RPMI8226 (cell line): ENCODE measurements at regions not wholly inside any gene's neighbourhood (a gene's known extent, or its start where the extent isn't known, plus 50 kb on each side); places are given as distances from the start of the nearest gene placed in this dataset.

Experiments
- DNase-seq: peaks from one replicate; pipeline ENCODE4 v3.0.0-alpha.2; 2015

GRCh38 chr3:72336821-72337479 is 511.3 kb downstream of the SHQ1 start:
- DNase-seq = no peak

GRCh38 chr3:72336114-72336651 is 512.1 kb downstream of the SHQ1 start:
- DNase-seq = no peak

- DNase-seq = no peak
Observed at GRCh38 chr3:72335458-72336095, 512.7 kb downstream of the SHQ1 start.

- DNase-seq = no peak
Observed at GRCh38 chr3:72334681-72335457, 513.4 kb downstream of the SHQ1 start.

- DNase-seq = no peak
Observed at GRCh38 chr3:72332689-72333088, 515.6 kb downstream of the SHQ1 start.

- DNase-seq = no peak
Observed at GRCh38 chr3:72332036-72332435, 516.2 kb downstream of the SHQ1 start.

GRCh38 chr3:72331076-72331475 is 517.2 kb downstream of the SHQ1 start:
- no peak for DNase-seq

- DNase-seq = no peak
Observed at GRCh38 chr3:72329354-72329753, 518.9 kb downstream of the SHQ1 start.

- no peak for DNase-seq
Observed at GRCh38 chr3:72328755-72329277, 519.4 kb downstream of the SHQ1 start.

- no peak for DNase-seq
Observed at GRCh38 chr3:72327008-72327407, 521.2 kb downstream of the SHQ1 start.

GRCh38 chr3:72324253-72324811 is 523.9 kb downstream of the SHQ1 start:
- DNase-seq = no peak

GRCh38 chr3:72323773-72324172 is 524.5 kb downstream of the SHQ1 start:
- no peak for DNase-seq

GRCh38 chr3:72322264-72322976 is 525.8 kb downstream of the SHQ1 start:
- no peak for DNase-seq

- DNase-seq = no peak
Observed at GRCh38 chr3:72320955-72321303, 527.3 kb downstream of the SHQ1 start.

- DNase-seq = no peak
Observed at GRCh38 chr3:72320095-72320954, 527.9 kb downstream of the SHQ1 start.

- no peak for DNase-seq
Observed at GRCh38 chr3:72319194-72320094, 528.8 kb downstream of the SHQ1 start.

- DNase-seq = no peak
Observed at GRCh38 chr3:72318504-72319193, 529.6 kb downstream of the SHQ1 start.

- DNase-seq = no peak
Observed at GRCh38 chr3:72317491-72317890, 530.8 kb downstream of the SHQ1 start.

- no peak for DNase-seq
Observed at GRCh38 chr3:72316501-72317279, 531.6 kb downstream of the SHQ1 start.
